ENCODE measurements at regions not wholly inside any gene's neighbourhood (a gene's known extent, or its start where the extent isn't known, plus 50 kb on each side); places are given as distances from the start of the nearest gene placed in this dataset.

GRCh38 chr12:67740711-67741110, 92.2 kb downstream of the DYRK2 start:
- TF ChIP-seq, protein P1, sequence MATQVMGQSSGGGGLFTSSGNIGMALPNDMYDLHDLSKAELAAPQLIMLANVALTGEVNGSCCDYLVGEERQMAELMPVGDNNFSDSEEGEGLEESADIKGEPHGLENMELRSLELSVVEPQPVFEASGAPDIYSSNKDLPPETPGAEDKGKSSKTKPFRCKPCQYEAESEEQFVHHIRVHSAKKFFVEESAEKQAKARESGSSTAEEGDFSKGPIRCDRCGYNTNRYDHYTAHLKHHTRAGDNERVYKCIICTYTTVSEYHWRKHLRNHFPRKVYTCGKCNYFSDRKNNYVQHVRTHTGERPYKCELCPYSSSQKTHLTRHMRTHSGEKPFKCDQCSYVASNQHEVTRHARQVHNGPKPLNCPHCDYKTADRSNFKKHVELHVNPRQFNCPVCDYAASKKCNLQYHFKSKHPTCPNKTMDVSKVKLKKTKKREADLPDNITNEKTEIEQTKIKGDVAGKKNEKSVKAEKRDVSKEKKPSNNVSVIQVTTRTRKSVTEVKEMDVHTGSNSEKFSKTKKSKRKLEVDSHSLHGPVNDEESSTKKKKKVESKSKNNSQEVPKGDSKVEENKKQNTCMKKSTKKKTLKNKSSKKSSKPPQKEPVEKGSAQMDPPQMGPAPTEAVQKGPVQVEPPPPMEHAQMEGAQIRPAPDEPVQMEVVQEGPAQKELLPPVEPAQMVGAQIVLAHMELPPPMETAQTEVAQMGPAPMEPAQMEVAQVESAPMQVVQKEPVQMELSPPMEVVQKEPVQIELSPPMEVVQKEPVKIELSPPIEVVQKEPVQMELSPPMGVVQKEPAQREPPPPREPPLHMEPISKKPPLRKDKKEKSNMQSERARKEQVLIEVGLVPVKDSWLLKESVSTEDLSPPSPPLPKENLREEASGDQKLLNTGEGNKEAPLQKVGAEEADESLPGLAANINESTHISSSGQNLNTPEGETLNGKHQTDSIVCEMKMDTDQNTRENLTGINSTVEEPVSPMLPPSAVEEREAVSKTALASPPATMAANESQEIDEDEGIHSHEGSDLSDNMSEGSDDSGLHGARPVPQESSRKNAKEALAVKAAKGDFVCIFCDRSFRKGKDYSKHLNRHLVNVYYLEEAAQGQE (IDR thresholded peaks at IDR 0.05; ENCODE audit: insufficient read depth in 1 of 2, low read depth in 2 of 2, low read length in 2 of 2) = no peak
- TF ChIP-seq TAF1 (IDR thresholded peaks at IDR 0.05; ENCODE audit: borderline replicate concordance, insufficient read depth, low read length) (no peak), SIN3A (IDR thresholded peaks at IDR 0.05; ENCODE audit: borderline replicate concordance, insufficient read depth, low read length) (no peak), POLR2AphosphoS5 (IDR thresholded peaks at IDR 0.05; ENCODE audit: low read depth, low read length) (no peak)
